ENCODE measurements at regions not wholly inside any gene's neighbourhood (a gene's known extent, or its start where the extent isn't known, plus 50 kb on each side); places are given as distances from the start of the nearest gene placed in this dataset.

DNA sequence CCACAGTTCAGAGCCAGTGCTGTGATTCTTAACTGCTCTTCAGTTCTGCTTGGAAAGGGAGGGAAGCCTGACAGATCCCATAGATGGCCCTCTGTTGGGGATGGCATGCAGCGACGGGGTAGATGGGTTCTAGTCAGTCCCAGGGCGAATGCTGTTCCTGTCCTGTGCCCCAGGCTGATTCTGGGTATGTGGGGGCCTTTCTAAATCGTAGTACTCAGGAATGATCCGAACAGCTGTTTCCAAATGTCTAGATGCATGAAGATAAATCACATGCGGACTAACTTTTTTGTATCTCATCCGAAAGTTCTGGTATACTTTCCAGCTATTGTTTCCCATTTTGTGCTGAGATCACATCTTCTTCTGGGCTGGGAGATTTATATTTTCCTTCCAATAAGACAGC lies 186.0 kb upstream of the MKI67 start:
- DNase-seq (ENCODE audit: low read depth in 2 of 3, low spot score in 1 of 3): no peak

GRCh38 chr10:128314686-128315085 lies 188.5 kb upstream of the MKI67 start:
- DNase-seq (ENCODE audit: low read depth in 2 of 3, low spot score in 1 of 3): no peak

DNA sequence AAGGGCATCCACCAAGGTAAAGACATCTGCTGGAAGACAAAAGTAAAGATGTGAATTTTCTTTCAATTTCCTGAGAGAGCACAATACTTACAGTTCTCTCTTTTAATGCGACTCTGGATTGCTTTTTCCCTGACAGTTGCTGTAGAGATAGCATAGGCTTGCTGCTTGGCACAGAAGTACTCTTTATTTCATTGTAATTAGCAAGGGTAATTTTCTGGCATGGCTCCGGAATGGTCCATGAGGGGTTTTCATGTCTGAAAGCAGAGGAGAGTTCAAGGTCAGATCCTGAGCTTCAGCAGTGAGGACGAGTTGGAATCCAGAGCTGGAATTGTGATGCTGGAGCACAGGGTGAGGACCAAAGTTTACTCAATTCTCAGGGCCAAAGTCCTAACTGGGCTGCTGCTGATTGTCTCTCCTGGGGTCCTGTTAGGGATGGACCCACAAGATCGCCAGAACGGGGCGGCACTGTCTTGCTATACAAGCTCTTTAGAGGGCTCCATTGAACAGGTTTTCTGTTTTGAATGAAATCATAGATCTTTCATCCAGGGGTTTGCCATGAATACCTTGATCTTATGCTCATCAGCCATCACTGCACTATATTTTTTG lies 190.0 kb upstream of the MKI67 start:
- DNase-seq (ENCODE audit: low read depth in 2 of 3, low spot score in 1 of 3): no peak

DNA sequence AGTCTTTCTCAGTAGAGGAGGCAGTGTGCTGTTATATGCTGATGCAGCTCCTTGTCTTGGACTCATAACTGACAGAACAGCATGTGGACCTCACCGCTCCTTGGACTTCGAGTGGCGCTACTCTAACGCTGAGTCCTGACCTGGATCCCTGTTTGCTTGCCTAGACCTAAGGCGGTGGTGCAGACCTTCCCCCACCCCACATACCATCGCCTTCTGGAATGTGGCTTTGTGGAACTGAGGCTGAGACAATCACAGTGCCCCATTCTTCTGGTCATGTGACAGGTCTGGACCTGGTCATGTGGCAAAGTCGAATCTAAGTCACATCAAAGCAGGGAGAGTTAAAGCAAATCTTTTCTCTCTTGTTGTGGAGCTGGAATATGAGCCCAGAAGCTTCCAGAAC lies 190.7 kb upstream of the MKI67 start:
- DNase-seq (ENCODE audit: low read depth in 2 of 3, low spot score in 1 of 3): no peak

GRCh38 chr10:128318366-128318765 lies 192.1 kb upstream of the MKI67 start:
- DNase-seq (ENCODE audit: low read depth in 2 of 3, low spot score in 1 of 3): no peak

GRCh38 chr10:128318913-128319312 lies 192.7 kb upstream of the MKI67 start:
- no peak for DNase-seq (ENCODE audit: low read depth in 2 of 3, low spot score in 1 of 3)

GRCh38 chr10:128322106-128322505 lies 195.9 kb upstream of the MKI67 start:
- DNase-seq (ENCODE audit: low read depth in 2 of 3, low spot score in 1 of 3): no peak

DNA sequence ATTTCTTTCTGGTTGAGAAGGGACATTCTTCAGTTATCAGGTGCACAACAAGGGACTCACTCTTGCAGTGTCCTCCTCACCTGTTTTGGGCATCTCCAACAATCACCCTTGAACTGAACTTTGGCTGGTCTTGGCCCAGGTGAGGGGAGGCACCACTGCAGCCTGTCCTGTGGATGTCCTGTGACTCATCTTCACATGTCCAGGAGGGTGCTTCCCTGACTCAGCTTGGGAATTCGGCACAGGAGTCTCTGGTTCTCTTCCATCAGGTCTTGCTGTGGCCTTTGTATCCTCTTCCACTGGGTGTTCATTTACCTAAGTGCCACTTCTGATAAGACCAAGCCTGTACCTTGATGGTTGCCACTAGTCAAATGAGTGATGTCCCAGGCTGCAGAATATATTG lies 196.7 kb upstream of the MKI67 start:
- DNase-seq (ENCODE audit: low read depth in 2 of 3, low spot score in 1 of 3): no peak

- DNase-seq (ENCODE audit: low read depth in 2 of 3, low spot score in 1 of 3): no peak
Measured at GRCh38 chr10:128324058-128324827, 198.0 kb upstream of the MKI67 start.

GRCh38 chr10:128325788-128326187 lies 199.6 kb upstream of the MKI67 start:
- no peak for DNase-seq (ENCODE audit: low read depth in 2 of 3, low spot score in 1 of 3)

DNA sequence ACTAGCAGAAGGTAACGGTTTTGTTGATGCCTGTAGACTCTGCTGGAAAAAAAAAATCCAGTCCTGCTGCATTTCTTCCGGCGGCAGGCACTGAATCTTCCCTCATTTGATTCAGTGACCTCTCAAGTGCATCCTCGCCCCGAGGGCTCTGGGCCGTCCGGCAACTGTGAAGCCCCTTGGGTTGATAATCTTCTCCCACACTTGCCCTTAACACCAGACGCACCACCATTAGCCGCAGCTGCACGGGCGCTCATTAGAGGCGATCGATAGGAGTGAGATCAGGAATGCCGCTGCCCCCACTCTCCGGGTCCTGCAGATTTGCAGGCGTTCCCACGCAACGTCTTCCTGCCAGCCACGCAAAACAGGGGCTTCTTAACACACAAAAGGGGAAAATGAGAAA lies 200.0 kb upstream of the MKI67 start:
- DNase-seq (ENCODE audit: low read depth in 2 of 3, low spot score in 1 of 3): no peak

DNA sequence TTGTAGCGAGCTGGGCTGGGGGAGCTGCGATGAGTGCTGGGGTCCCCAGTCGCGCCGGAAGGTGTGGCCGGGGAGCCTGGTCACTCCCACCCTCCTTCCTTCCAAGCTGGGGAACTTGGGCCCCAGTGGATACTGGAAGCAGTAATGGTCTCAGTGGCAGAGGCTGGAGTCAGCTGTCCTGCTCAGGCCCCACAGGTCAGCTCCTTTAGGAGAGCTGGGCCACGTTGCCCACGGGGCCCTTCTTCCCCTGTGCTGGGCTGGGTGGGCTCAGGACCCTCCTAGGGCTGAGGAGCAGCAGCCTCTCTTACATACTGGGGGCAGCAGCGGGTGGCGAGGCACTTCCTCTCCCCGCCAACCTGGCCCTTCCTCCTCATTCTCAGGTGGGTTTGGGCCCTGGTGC lies 200.6 kb upstream of the MKI67 start:
- DNase-seq (ENCODE audit: low read depth in 2 of 3, low spot score in 1 of 3): no peak

DNA sequence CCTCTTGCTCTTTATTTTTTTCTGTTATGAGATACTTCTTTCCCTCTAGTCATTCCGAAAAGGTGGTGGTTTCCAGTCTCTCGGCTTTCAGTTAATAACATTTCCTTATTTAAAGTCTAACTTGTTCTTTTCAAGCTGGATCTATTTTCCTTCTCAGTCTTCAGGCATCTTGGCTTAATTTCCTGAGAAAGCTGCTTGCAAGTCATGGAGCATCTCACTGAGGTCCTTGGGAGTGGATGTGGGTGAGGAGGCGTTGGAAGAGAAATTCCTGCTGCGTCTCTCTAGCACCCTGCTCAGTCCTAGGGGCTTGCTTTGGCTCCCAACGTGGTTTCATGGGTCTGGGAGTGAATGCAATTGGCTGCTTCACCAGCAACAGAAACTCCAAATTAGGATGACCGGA lies 210.2 kb upstream of the MKI67 start:
- DNase-seq (ENCODE audit: low read depth in 2 of 3, low spot score in 1 of 3): no peak

GRCh38 chr10:128337860-128338378 lies 211.7 kb upstream of the MKI67 start:
- DNase-seq (ENCODE audit: low read depth in 2 of 3, low spot score in 1 of 3): no peak

- DNase-seq (ENCODE audit: low read depth in 2 of 3, low spot score in 1 of 3): no peak
Measured at GRCh38 chr10:128338951-128339350, 212.7 kb upstream of the MKI67 start.

DNA sequence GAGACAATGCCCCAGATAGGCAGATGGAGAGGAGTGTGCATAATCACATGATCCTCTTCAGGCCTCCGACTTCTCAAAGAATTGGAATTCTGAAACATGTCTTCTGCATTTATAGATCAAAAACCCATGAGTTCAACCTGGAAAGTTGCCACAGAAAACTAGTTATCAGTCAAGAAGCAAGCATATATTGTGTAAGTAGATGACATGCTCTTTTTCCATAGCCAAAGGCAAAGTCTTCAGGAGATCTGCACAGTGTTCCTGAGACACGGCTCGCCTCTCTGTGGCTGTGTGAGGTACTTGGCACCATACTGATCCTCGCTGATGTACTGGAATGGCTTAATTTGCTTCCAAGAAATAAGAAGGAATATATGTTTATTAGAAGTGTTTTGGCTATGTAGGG lies 213.5 kb upstream of the MKI67 start:
- DNase-seq (ENCODE audit: low read depth in 2 of 3, low spot score in 1 of 3): no peak

DNA sequence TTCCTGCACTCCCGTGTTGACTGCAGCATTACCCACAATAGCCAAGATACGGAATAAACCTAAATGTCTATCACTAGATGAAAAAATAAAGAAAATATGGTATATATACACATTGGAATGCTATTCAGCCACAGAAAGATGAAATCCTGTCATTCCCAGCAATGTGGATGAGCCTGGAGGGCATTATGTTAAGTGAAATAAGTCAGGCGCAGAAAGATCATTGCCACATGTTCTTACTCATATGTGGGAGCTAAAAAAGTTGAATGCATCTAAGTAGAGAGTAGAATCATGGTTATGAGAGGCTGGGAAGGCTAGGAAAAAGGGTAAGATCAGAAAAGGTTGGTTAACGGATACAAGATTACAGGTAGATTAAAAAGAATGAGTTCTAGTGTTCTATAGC lies 219.1 kb upstream of the MKI67 start:
- no peak for DNase-seq (ENCODE audit: low read depth in 2 of 3, low spot score in 1 of 3)

DNA sequence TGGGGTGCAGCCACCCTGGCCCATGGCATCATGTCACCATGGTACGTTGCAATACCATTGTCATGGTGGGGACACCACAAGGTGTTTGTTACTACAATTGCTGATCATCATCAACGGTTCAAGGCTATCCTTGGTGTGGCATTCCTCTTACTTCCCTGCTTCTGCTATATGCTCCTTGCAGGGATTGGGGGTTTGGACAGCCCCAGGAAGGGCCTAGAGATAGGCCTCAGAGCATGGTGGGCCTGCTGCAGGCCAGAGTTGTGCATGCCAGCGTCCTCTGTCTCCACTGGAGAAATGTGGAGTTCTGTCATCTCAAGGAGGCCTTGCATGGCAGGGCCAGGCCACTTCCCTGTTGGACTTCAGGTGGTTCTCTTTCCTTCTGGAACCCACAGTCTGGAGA lies 234.6 kb upstream of the MKI67 start:
- no peak for DNase-seq (ENCODE audit: low read depth in 2 of 3, low spot score in 1 of 3)

DNA sequence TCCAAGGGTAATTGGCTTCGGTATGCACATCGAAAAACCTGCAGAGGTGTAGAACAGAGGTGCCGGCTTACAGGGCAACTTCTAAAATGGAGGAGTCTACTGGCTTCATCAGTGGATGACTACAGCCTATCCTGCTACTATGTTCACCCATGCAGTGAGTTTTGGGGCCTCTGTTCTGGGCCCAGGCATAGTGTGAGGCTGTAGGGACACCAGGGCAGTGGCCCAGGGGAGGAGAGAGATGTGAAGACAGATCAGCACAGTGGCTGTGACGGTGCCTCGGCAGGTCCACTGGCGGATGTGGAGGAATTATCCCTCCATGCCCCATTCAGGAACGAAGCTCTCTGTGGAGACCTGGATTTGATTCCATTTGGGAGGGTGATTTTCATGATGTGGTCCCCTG lies 235.3 kb upstream of the MKI67 start:
- no peak for DNase-seq (ENCODE audit: low read depth in 2 of 3, low spot score in 1 of 3)

- no peak for DNase-seq (ENCODE audit: low read depth in 2 of 3, low spot score in 1 of 3)
Measured at GRCh38 chr10:128362514-128362913, 236.3 kb upstream of the MKI67 start.

- DNase-seq (ENCODE audit: low read depth in 2 of 3, low spot score in 1 of 3): no peak
Measured at GRCh38 chr10:128364631-128365030, 238.4 kb upstream of the MKI67 start.

GRCh38 chr10:128365156-128365725 lies 239.0 kb upstream of the MKI67 start:
- no peak for DNase-seq (ENCODE audit: low read depth in 2 of 3, low spot score in 1 of 3)

- no peak for DNase-seq (ENCODE audit: low read depth in 2 of 3, low spot score in 1 of 3)
Measured at GRCh38 chr10:128367807-128368206, 241.6 kb upstream of the MKI67 start.
